ENCODE measurements at regions not wholly inside any gene's neighbourhood (a gene's known extent, or its start where the extent isn't known, plus 50 kb on each side); places are given as distances from the start of the nearest gene placed in this dataset.

DNA sequence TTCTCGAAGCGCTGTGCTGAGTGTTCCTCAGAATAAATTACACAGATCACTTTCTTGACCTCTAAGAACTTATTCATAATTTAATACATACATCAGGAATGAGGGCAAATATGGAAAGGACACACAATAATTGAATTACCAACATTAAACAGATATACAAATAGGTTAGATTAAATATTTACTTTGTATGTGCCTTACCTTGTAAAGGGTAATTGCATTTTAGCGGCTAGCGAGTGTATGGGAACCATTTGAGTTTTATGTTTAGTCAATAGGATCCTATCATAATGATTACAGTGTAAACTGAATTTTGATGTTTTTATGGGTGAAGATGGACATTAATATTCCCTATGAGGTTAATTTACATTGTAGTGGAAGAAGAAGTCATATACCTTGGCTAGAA, 1187.1 kb upstream of the WWC1 start:
- TF ChIP-seq CTCF (IDR thresholded peaks at IDR 0.05), result no peak

GRCh38 chr5:167105941-167106340, 1185.5 kb upstream of the WWC1 start:
- no peak for TF ChIP-seq CTCF (IDR thresholded peaks at IDR 0.05)

GRCh38 chr5:167107684-167108083, 1183.8 kb upstream of the WWC1 start:
- TF ChIP-seq CTCF (IDR thresholded peaks at IDR 0.05), result no peak

DNA sequence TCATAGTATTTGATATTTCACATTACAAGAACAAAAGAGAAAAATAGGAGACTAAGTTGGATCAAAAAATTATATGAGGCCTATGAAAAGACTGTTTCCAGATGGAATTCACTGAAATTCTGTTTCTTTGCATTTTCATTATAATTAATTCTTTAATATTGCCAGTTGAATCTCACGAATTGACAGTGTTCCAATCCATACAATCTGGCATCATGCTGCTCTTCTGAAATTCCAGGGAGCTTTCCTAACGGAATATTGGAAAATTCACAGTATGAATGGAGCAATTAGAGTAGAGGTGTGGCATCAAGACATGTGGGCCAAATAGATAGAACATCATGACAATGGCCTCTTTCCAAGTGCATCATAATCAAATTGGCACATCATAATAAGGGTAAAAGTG, 1178.9 kb upstream of the WWC1 start:
- no peak for TF ChIP-seq CTCF (IDR thresholded peaks at IDR 0.05)

DNA sequence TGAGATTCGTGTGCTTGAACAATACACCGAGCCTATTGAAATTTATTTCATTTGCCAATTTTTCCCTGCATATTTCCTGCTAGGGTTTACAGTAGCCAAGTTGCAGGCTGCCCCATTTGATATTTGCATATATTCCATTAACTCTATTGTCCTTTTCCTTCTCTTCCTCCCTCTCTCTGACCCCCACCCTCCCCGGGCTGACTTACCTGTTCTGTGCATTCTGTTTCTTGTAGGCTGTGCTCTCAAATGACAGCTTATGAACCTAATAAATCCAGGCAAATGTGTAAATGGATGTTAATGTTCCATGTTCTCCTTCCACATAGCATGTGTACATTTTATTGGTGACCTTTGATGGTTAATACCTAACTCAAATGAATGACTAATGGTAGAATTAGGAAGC, 1169.2 kb upstream of the WWC1 start:
- TF ChIP-seq CTCF (IDR thresholded peaks at IDR 0.05), result no peak

DNA sequence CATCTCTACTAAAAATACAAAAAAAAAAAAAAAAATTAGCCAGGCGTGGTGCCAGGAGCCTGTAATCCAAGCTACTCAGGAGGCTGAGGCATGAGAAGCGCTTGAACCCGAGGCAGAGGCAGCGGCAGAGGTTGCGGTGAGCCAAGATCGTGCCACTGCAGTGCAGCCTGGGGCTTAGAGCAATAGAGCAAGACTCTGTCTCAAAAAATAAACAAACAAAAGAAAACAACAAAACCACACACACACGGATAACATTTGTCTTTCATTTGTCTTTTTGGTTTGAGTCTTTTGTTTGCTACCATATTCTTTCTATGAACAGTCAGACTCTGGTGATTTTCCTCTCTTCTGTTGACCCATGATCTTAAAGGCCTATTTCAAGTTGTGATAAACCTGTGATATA, 1168.3 kb upstream of the WWC1 start:
- TF ChIP-seq CTCF (IDR thresholded peaks at IDR 0.05), result no peak

- TF ChIP-seq CTCF (IDR thresholded peaks at IDR 0.05), result no peak
Observed at GRCh38 chr5:167128581-167128980, 1162.9 kb upstream of the WWC1 start.

- TF ChIP-seq CTCF (IDR thresholded peaks at IDR 0.05), result no peak
Observed at GRCh38 chr5:167140548-167141291, 1150.7 kb upstream of the WWC1 start.

All from LNCAP (cell line).